ENCODE measurements at regions not wholly inside any gene's neighbourhood (a gene's known extent, or its start where the extent isn't known, plus 50 kb on each side); places are given as distances from the start of the nearest gene placed in this dataset.

- no peak for TF ChIP-seq CHD7 (IDR thresholded peaks at IDR 0.05; ENCODE audit: low read depth, low read length)
- TF ChIP-seq MXI1 (IDR thresholded peaks at IDR 0.05; ENCODE audit: low read depth, low read length): no peak
- TF ChIP-seq, protein P1, sequence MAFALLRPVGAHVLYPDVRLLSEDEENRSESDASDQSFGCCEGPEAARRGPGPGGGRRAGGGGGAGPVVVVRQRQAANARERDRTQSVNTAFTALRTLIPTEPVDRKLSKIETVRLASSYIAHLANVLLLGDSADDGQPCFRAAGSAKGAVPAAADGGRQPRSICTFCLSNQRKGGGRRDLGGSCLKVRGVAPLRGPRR (CRISPR knock-in tag; IDR thresholded peaks at IDR 0.05): no peak
- TF ChIP-seq ZNF592 (IDR thresholded peaks at IDR 0.05): no peak
- TF ChIP-seq KAT2B (IDR thresholded peaks at IDR 0.05; ENCODE audit: low read depth, low read length): no peak
Observed at GRCh38 chrX:46247456-46247855, 297.8 kb downstream of the ZNF674 start (continued).
